C4-2B (cell line): ENCODE measurements at regions not wholly inside any gene's neighbourhood (a gene's known extent, or its start where the extent isn't known, plus 50 kb on each side); places are given as distances from the start of the nearest gene placed in this dataset.

ENCODE experiments used
- ZFX ChIP-seq: fragments of 450-650 bp; IDR thresholded peaks from 2 replicates; pipeline ENCODE4 v1.6.1; 2017
- TF ChIP-seq, protein P1 (sequence below): fragments of 450-650 bp; conservative IDR thresholded peaks from 2 replicates; pipeline ENCODE4 v1.5.1; 2017; ENCODE audit warnings: mild to moderate bottlenecking

DNA sequence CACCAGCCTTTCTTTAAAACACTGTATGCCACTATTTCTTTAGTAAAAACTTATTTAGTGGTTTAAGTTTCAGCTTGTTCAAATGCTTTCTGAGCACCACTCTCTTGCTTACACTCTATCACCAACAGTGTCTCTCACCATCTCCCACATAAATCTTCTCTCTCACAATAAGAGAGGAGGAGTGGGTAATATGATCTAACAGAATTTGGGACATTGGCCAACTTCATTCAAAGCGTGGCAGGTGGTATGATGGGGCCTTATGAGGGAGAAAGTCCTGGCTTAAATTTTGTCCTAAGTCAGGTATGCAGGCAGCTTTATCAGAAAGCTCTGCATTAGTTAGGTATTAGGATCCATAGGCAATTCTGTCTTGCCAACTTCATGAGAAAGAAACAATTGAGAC lies 1132.5 kb downstream of the TUSC7 start:
- TF ChIP-seq, protein P1, sequence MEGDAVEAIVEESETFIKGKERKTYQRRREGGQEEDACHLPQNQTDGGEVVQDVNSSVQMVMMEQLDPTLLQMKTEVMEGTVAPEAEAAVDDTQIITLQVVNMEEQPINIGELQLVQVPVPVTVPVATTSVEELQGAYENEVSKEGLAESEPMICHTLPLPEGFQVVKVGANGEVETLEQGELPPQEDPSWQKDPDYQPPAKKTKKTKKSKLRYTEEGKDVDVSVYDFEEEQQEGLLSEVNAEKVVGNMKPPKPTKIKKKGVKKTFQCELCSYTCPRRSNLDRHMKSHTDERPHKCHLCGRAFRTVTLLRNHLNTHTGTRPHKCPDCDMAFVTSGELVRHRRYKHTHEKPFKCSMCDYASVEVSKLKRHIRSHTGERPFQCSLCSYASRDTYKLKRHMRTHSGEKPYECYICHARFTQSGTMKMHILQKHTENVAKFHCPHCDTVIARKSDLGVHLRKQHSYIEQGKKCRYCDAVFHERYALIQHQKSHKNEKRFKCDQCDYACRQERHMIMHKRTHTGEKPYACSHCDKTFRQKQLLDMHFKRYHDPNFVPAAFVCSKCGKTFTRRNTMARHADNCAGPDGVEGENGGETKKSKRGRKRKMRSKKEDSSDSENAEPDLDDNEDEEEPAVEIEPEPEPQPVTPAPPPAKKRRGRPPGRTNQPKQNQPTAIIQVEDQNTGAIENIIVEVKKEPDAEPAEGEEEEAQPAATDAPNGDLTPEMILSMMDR, result no peak
- no peak for TF ChIP-seq ZFX
